CD1c-positive myeloid dendritic cell (primary cell): ENCODE measurements at regions not wholly inside any gene's neighbourhood (a gene's known extent, or its start where the extent isn't known, plus 50 kb on each side); places are given as distances from the start of the nearest gene placed in this dataset.

Experiments used
- DNase-seq: peaks from one replicate; pipeline ENCODE4 v3.0.0-alpha.2; 2016; ENCODE audit errors: extremely low spot score

DNA sequence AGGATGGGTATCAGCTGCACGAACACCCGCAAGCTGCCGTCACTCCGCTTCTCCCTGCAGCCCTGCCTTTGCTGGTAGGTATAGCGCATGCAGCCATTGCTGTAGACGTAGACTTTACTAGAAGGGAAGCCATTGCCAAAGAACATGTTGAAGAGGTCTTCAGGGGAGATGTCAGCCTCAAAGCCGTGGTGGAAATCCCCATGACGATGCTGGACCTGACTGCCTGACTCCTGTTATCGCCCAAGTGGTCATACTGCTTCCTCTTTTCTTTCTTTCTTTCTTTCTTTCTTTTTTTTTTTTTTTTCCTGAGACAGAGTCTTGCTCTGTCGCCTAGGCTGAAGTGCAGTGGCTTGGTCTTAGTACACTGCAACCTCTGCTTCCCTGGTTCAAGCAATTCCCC is 68.7 kb upstream of the SPRED2 start:
- no peak for DNase-seq

- DNase-seq, result no peak
Measured at GRCh38 chr2:65500310-65501040, 68.1 kb upstream of the SPRED2 start.

DNA sequence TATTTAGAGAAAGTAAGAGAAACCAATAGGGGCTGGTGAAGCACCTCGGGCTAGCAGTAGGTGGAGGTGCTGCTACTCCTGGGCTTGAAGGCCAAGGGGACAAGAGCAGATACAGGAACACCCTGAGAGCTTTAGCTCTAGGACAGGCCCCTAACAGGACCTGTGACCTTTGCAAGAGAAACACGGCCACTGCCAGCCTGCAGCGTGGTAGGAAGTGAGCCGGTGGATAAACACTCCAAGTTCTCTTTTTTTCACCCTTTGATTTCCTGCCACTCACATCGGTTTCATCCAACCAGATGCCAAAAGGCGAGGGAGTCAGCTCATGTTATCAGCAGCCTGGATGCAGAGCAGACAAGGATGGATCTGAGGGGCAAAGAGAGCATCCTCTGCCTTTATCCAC is 66.8 kb upstream of the SPRED2 start:
- no peak for DNase-seq

- no peak for DNase-seq
Measured at GRCh38 chr2:65498396-65498795, 66.0 kb upstream of the SPRED2 start.

GRCh38 chr2:65495251-65495877 is 63.0 kb upstream of the SPRED2 start:
- DNase-seq, result no peak

- no peak for DNase-seq
Measured at GRCh38 chr2:65494078-65494477, 61.7 kb upstream of the SPRED2 start.

GRCh38 chr2:65491381-65491905 is 59.0 kb upstream of the SPRED2 start:
- no peak for DNase-seq

- no peak for DNase-seq
Measured at GRCh38 chr2:65490222-65490621, 57.8 kb upstream of the SPRED2 start.

DNA sequence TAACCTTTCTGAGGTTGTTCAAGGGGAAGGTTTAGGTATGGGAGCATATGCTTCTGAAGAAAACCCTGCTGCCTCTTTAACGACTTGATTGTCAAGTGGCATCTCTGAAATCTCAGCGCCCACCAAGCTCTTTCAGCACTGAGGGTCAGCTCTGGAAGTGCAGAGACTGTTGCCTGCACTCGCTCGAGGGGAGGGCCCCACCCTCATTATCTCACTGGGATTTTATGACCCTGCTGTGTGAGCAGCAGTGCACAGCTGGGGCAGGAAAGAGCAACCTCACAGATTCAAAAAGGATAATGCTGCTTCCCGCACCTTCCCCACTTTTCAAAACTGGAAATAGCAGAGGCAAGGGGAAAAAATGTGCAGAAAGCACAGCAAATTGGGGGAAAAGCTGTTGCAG is 56.9 kb upstream of the SPRED2 start:
- DNase-seq, result no peak

- DNase-seq, result no peak
Measured at GRCh38 chr2:65488527-65488926, 56.1 kb upstream of the SPRED2 start.

DNA sequence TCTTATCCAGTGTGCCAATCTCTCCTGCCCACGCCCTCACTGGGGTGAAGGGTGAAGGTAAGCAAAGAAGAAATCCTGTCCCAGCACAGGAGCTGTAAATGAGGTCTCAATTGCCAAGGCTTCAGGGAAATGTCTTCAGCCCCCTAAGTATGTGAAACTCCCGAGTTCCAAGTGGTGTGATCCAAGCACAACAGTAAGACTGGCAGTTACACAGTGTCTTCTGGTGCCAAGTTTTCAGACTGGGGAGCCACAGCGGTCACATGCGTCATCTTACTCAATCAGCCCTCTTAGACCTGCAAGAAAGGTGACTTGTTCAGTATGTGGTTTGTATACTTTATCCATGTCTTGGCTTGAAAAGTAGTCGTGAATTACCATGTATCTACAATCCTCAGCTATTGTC is 55.0 kb upstream of the SPRED2 start:
- no peak for DNase-seq

GRCh38 chr2:65486802-65487201 is 54.4 kb upstream of the SPRED2 start:
- no peak for DNase-seq

GRCh38 chr2:65486282-65486681 is 53.9 kb upstream of the SPRED2 start:
- DNase-seq, result no peak

DNA sequence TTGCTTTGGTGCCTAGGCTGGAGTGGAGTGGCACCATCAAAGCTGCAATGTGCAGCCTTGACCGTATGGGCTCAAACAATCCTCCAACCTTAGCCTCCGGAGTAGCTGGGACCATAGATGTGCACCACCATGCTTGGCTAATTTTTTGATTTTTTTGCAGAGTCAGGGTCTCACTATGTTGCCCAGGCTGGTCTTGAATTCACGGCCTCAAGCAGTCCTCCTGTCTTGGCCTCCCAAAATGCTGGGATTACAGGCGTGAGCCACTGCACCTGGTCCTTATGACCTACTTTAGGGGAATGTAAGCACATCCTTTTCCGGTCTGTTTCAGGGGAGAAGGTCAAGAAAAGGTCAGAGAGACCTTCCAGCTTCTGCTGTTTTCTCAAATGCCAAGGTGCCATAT is 53.4 kb upstream of the SPRED2 start:
- no peak for DNase-seq

GRCh38 chr2:65483763-65484162 is 51.4 kb upstream of the SPRED2 start:
- peak; percentile 51 for DNase-seq

GRCh38 chr2:65482971-65483370 is 50.6 kb upstream of the SPRED2 start:
- no peak for DNase-seq
